ENCODE measurements at regions not wholly inside any gene's neighbourhood (a gene's known extent, or its start where the extent isn't known, plus 50 kb on each side); places are given as distances from the start of the nearest gene placed in this dataset.
A peak's percentile ranks its signal among the peaks of the same experiment; 100 is the strongest.

- no peak for DNase-seq
Measured at GRCh38 chr4:145427991-145428390, 53.7 kb upstream of the SMAD1 start.

GRCh38 chr4:145427221-145427620 lies 54.4 kb upstream of the SMAD1 start:
- no peak for DNase-seq

- peak; percentile 2 for DNase-seq
Measured at GRCh38 chr4:145423017-145423708, 58.5 kb upstream of the SMAD1 start.

GRCh38 chr4:145420595-145421214 lies 60.9 kb upstream of the SMAD1 start:
- DNase-seq: no peak

GRCh38 chr4:145418739-145419138 lies 62.9 kb upstream of the SMAD1 start:
- no peak for DNase-seq

GRCh38 chr4:145417348-145418130 lies 64.1 kb upstream of the SMAD1 start:
- DNase-seq: no peak

GRCh38 chr4:145414841-145415240 lies 66.8 kb upstream of the SMAD1 start:
- DNase-seq: no peak

- no peak for DNase-seq
Measured at GRCh38 chr4:145414226-145414625, 67.4 kb upstream of the SMAD1 start.

GRCh38 chr4:145406970-145407369 lies 74.7 kb upstream of the SMAD1 start:
- no peak for DNase-seq

- no peak for DNase-seq
Measured at GRCh38 chr4:145404761-145405160, 76.9 kb upstream of the SMAD1 start.

- DNase-seq: no peak
Measured at GRCh38 chr4:145396581-145396980, 85.1 kb upstream of the SMAD1 start.

- no peak for DNase-seq
Measured at GRCh38 chr4:145390571-145390970, 91.1 kb upstream of the SMAD1 start.

GRCh38 chr4:145389550-145389949 lies 92.1 kb upstream of the SMAD1 start:
- DNase-seq: no peak

- DNase-seq: no peak
Measured at GRCh38 chr4:145388043-145388442, 93.6 kb upstream of the SMAD1 start.

GRCh38 chr4:145387079-145387478 lies 94.6 kb upstream of the SMAD1 start:
- DNase-seq: no peak

- DNase-seq: no peak
Measured at GRCh38 chr4:145381163-145381562, 100.5 kb upstream of the SMAD1 start.

- no peak for DNase-seq
Measured at GRCh38 chr4:145380123-145380522, 101.5 kb upstream of the SMAD1 start.

GRCh38 chr4:145375416-145375815 lies 106.2 kb upstream of the SMAD1 start:
- DNase-seq: no peak

GRCh38 chr4:145352438-145353145 lies 129.1 kb upstream of the SMAD1 start:
- DNase-seq: no peak

GRCh38 chr4:145351922-145352321 lies 129.7 kb upstream of the SMAD1 start:
- no peak for DNase-seq

GRCh38 chr4:145351162-145351561 lies 130.5 kb upstream of the SMAD1 start:
- no peak for DNase-seq

GRCh38 chr4:145348291-145348690 lies 133.4 kb upstream of the SMAD1 start:
- DNase-seq: no peak

- peak; percentile 49 for DNase-seq
Measured at GRCh38 chr4:145347684-145348083, 134.0 kb upstream of the SMAD1 start.
